Amygdala (tissue), 56 donors: ENCODE measurements at regions not wholly inside any gene's neighbourhood (a gene's known extent, or its start where the extent isn't known, plus 50 kb on each side); places are given as distances from the start of the nearest gene placed in this dataset.

Experiments used
- DNase-seq, 56 donors: peaks; one replicate each; lab custom pipeline; 2025; lab: John Stamatoyannopoulos, UW

DNA sequence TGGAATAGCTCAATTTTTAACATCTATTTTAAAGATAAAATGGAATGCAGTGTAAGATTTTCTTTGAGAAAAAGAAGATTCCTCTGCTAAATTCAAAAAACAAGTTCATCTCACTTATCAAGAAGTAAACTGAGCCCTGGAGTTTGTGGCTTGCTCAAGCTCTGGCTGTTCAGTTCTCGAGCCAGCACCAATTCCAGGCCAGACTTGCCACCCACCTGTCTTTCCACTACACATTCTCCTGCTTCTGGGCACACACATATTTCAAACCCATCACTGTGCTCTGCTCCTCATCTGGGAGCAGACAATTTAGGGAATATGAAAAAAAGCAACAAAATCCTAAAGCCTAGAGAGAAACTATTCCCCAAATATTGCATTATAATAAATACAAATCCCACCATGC is 424.5 kb downstream of the ENC1 start:
- DNase-seq, result no peak

DNA sequence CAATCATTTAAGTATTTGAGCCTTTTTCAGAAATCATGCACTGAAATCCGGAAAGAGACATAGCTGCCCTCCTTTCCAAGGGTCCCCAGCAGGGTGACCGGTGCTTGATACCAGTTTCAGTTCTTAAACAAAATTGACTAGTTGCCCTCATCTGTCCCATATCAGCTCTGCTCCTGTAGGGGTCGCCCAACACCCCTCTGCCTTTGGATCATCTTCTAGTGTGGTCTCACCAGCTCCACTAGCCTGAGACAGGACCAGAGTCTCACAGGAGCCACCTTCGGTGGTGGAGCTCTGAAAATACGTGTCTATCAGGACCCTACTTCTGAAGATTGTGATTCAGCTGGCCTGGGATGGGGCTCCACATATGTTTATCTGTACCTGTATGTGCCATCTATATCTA is 428.2 kb downstream of the ENC1 start:
- DNase-seq, result no peak

DNA sequence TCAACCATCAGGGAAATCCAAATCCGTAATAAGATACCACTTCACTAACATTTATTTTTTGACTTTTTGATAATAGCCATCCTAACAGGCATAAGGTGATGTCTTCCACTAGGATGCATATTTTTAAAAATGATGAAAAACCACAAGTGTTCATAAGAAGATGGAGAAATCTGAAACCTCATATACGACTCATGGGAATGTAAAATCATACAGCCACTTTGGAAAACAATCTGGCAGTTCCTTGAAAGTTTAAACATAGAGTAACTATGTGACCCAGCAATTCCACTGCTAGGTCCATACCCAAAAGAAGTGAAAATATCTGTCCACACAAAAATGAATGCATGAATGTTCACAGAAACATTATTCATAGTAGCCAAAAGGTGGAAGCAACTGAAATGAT is 431.0 kb downstream of the ENC1 start:
- DNase-seq, result no peak

DNA sequence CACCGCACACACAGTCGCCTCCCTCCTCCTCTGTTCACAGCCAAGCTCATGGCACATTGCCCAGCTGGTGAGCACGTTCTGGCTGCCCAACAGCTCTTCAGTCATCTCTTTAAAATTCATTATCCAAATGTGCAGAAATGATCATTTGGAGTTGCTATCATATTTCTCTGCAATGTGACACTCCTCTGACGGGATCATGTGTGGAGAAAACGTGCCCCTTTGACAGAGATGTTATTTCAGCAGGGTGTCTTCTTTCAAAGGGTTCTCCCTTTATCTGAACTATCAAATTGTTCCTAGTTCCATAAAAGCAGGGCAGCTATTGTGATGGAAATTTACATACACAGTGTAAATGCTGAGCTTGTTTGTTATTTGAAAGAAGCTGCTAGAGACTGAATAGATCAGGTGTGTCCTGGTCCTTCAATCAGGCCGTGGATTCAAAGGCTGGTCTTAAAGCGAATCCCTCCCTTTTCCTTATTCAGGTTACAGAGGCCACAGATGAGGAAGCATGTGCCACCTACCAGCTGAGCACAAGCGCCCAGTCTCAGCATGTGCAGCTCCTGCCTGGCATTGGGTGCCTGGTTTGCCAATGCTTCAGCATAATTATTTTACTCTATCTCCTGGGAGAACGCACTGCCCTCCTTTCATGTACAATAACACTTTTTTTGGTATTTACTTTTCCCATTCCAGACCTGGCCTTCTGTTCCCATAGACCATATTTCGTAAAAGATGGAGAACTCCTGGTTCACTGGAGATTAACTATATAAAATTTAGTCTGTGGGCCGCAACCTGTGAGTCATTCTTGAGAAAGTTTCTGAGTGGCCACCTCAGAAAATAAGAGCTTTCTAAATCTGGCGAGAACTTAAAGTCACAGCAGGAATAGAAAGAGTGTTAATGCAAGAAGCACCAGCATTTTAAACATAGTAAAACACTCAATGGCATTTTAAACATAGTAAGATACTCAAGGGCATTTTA is 433.7 kb downstream of the ENC1 start:
- DNase-seq, result peak in 49 of 56 donors; percentile 9 to 83 (median 59)

DNA sequence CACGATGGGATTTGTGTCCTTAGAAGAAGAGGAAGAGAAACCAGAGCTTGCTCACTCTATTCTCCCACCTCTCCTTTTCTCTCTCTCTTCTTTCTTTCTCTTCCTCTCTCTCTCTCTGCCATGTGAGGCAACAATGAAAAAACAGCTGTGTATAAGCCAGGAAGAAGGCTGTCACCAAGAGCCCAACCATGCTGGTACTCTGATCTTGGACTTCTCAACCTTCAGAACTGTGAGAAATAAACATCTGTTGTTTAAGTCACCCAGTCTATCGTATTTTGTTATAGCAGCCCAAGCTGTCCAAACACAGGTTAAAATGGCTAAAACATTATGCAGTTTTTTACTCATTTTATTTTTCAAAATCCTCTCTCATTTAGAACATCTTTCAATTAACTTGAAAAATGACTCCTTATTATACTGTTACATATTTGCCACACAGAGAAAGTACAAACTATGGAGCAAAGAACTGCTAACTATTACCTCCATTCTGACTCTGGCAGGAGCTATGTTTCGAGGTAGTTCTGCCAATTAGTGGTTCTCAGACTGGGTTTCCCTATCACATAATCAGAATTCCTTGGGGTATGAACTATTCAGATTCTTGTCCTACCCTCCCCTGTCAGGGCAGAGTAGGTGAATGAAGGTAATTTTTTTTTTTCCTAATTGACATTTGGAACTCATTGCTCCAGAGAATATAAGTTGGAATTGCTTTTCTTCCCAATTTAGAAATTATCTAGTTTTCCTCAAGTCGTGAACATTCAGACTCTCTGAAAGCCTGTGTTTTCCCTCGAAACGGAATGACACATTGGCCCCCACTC is 434.6 kb downstream of the ENC1 start:
- no peak for DNase-seq

- peak in 5 of 56 donors; percentile 7 to 37 (median 17) for DNase-seq
Measured at GRCh38 chr5:74201334-74202081, 439.0 kb downstream of the ENC1 start.

GRCh38 chr5:74200560-74200959 is 440.0 kb downstream of the ENC1 start:
- no peak for DNase-seq

- DNase-seq, result no peak
Measured at GRCh38 chr5:74199436-74200210, 440.9 kb downstream of the ENC1 start.

GRCh38 chr5:74199005-74199404 is 441.5 kb downstream of the ENC1 start:
- DNase-seq, result no peak

- no peak for DNase-seq
Measured at GRCh38 chr5:74198156-74198555, 442.4 kb downstream of the ENC1 start.

GRCh38 chr5:74196233-74196632 is 444.3 kb downstream of the ENC1 start:
- no peak for DNase-seq

GRCh38 chr5:74194196-74194595 is 446.3 kb downstream of the ENC1 start:
- DNase-seq, result no peak

DNA sequence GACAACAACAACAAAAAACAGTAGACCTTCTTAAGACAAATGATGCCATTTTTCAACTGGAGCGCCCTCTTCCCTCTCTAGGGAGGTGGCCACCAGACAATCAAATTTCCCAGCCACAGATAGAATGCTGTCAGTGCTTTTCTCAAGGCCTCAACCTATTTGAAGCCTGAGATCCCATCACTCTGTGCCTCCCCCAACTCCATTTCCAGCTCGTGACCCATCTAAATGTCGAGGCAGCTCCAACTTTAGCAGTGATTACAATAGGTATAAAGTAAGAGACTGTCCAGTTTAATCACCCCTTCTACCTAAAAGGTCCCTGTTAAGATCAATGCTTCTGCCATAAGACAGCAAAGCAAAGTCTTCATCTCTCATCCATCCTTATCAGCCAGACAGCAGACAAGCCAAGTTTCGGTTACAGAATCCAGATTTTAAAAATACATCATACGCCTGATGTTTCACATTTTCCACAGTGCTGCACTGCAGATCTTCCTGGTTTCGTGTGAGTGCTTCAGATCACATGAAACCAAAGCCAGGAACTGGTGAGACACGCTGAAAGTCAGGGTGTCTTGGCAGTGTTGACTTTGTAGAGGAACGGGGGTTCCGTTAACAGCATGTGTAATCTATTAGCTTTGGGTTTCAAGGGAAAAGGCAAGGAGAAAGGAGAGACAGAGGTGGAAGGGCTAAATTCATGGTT is 447.8 kb downstream of the ENC1 start:
- no peak for DNase-seq

DNA sequence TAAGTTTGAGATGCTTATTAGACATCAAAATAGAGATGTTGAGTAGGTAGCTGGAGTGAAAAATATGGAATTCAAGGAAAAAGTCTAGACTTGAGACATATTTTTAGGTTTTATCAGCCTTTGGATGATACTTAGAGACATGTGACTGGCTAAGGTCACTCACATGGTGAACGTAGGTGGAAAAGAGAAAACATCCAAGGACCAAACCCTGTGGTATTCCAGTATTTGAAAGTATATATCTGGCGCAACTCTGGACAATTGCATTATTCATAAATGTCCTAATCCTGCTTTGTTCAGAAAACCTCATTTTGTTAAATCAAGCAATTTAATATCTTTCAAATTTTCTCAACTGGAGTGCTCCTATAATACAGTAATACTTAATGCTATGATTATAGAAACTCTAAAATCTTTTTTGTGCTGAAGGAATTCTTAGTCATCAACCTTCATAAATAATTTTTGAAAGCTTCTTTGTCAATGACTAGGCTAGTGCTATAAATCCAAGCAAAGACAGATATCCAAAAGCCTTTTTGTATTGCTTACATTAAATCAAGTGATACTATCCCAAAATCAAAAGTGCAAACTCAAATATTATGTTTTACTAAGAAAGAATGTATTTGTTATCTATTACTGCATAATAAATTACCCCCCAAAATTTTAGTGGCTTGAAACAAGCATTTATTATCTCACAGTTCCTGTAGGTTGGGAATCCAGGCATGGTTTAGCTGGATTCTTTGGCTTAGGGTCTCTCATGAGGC is 452.0 kb downstream of the ENC1 start:
- DNase-seq, result no peak

- DNase-seq, result no peak
Measured at GRCh38 chr5:74187757-74188156, 452.8 kb downstream of the ENC1 start.

GRCh38 chr5:74186356-74187315 is 453.9 kb downstream of the ENC1 start:
- no peak for DNase-seq

DNA sequence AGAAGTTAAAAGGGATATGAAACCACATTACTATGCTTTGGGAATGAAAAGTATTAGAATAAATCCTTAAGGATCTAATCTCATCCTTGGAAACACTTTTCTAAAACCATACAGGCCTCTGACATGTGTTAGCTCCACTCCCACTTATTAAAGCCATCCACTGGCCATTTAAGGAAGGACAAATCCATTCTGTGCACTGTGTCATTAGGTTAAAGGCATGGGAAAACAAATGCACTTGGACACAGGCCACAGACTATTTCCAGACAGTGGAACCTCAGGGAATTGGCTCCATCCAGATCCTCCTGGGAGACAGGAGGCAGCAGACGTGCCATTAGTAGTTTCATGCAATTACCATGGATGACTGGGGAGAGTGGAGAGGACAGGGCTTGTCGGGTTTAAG is 454.9 kb downstream of the ENC1 start:
- no peak for DNase-seq
